Endothelial cell of umbilical vein (primary cell): ENCODE measurements at regions not wholly inside any gene's neighbourhood (a gene's known extent, or its start where the extent isn't known, plus 50 kb on each side); places are given as distances from the start of the nearest gene placed in this dataset.

Experiments
- BruUV-seq: library from RNA; stranded (reverse); fragments of 400-500 nt; replicated peaks from 2 replicates; lab custom pipeline; 2021; lab: Mats Ljungman, UMichigan
- CTCF ChIA-PET: fragments of 300-600, 350-600 bp; sonication (Branson Sonifier 250); formaldehyde crosslinking; loops from one replicate; lab custom pipeline; 2021; ENCODE audit warnings: antibody characterized with exemption, inconsistent platforms; lab: Charles Lee
- POLR2A ChIA-PET: fragments of 300-600, 350-600 bp; sonication (Branson Sonifier 250); formaldehyde crosslinking; loops from one replicate; lab custom pipeline; 2021; ENCODE audit warnings: antibody characterized with exemption, inconsistent platforms; lab: Charles Lee
- DNase-seq: peaks from one replicate; pipeline ENCODE4 v3.0.0-alpha.2; 2011; ENCODE audit warnings: low read depth, low spot score
- FAIRE-seq: peaks from 2 replicates; lab custom pipeline; 2011; peaks lifted over from hg19 to GRCh38; lab: Jason Lieb, UNC
- H2AFZ ChIP-seq: 2 replicates; pipeline ENCODE4 v1.6.0; 2012; ENCODE audit warnings: low read depth, low read length, control low read depth, inconsistent platforms
- H3K27ac ChIP-seq: 2 replicates; pipeline ENCODE4 v1.5.1; 2011; ENCODE audit warnings: low read depth, mild to moderate bottlenecking, control low read depth, low read length, moderate library complexity; ENCODE audit not compliant: insufficient read depth
- H3K27me3 ChIP-seq, 2 experiments: 2 replicates each; pipeline versions ENCODE4 v1.6.0 to v1.6.1; 2011; ENCODE audit warnings: low read length in 2 of 2, mixed read lengths in 1 of 2; ENCODE audit not compliant: control insufficient read depth in 2 of 2, insufficient read depth in 2 of 2
- H3K36me3 ChIP-seq, 2 experiments: 2 replicates in 1 of 2; 3 replicates in 1 of 2; pipeline ENCODE4 v1.5.1; 2011; ENCODE audit warnings: low read length in 2 of 2, mild to moderate bottlenecking in 1 of 2, moderate library complexity in 1 of 2; ENCODE audit not compliant: control insufficient read depth in 2 of 2, insufficient read depth in 2 of 2; ENCODE audit errors: extremely low read depth in 1 of 2
- H3K4me1 ChIP-seq: 3 replicates; pipeline ENCODE4 v1.5.1; 2011; ENCODE audit warnings: mild to moderate bottlenecking, low read length; ENCODE audit not compliant: control insufficient read depth, insufficient read depth; ENCODE audit errors: extremely low read depth
- H3K4me2 ChIP-seq: 2 replicates; pipeline ENCODE4 v1.6.1; 2011; ENCODE audit warnings: low read length, control low read depth, mixed read lengths; ENCODE audit not compliant: insufficient read depth
- H3K4me3 ChIP-seq, 3 experiments: fragments of 200-600 bp in 1 of 3; sonication (generic), shearing (Covaris generic) in 1 of 3; replicated peaks in 1 of 3; 2 replicates each; pipeline ENCODE4 v1.5.1; 2011 to 2016; ENCODE audit warnings: control low read depth in 3 of 3, low read length in 3 of 3, mild to moderate bottlenecking in 2 of 3, inconsistent platforms in 1 of 3, low read depth in 1 of 3, moderate library complexity in 1 of 3; ENCODE audit not compliant: insufficient read depth in 1 of 3
- H3K79me2 ChIP-seq: 2 replicates; pipeline ENCODE4 v1.6.0; 2012; ENCODE audit warnings: low read length, inconsistent platforms; ENCODE audit not compliant: control insufficient read depth, insufficient read depth
- H3K9ac ChIP-seq: replicated peaks from 2 replicates; pipeline ENCODE3; 2011; ENCODE audit warnings: low read length, control low read depth; ENCODE audit not compliant: insufficient read depth; ENCODE audit errors: extremely low read depth
- H3K9me1 ChIP-seq: replicated peaks from 3 replicates; pipeline ENCODE4 v1.6.0; 2011; ENCODE audit warnings: mild to moderate bottlenecking, low read length; ENCODE audit not compliant: control insufficient read depth, insufficient read depth; ENCODE audit errors: extremely low read depth
- H3K9me3 ChIP-seq: replicated peaks from 2 replicates; pipeline ENCODE4 v1.5.1; 2012; ENCODE audit warnings: low read length, inconsistent platforms; ENCODE audit not compliant: control insufficient read depth, insufficient read depth
- H4K20me1 ChIP-seq: replicated peaks from 2 replicates; pipeline ENCODE3; 2011; ENCODE audit warnings: mild to moderate bottlenecking, low read length; ENCODE audit not compliant: control insufficient read depth, insufficient read depth; ENCODE audit errors: extremely low read depth
- CTCF ChIP-seq, 2 donors: IDR thresholded peaks; 1 replicate in 1 of 2; 2 replicates in 1 of 2; pipeline ENCODE4 v1.5.1; 2011; ENCODE audit warnings: low read length in 2 of 2, mild to moderate bottlenecking in 2 of 2, moderate library complexity in 2 of 2, control low read depth in 1 of 2, inconsistent platforms in 1 of 2, low read depth in 1 of 2; ENCODE audit not compliant: insufficient read depth in 1 of 2; ENCODE audit errors: extremely low read depth in 1 of 2
- EZH2 ChIP-seq: IDR thresholded peaks from 2 replicates; pipeline ENCODE4 v1.6.1; 2012; ENCODE audit warnings: borderline replicate concordance, low read depth, mild to moderate bottlenecking, moderate library complexity, low read length, inconsistent platforms; ENCODE audit not compliant: severe bottlenecking
- FOS ChIP-seq: IDR thresholded peaks from 2 replicates; pipeline ENCODE4 v1.6.1; 2011; ENCODE audit warnings: mild to moderate bottlenecking, low read length, moderate library complexity, borderline replicate concordance; ENCODE audit not compliant: insufficient read depth
- GATA2 ChIP-seq: IDR thresholded peaks from 2 replicates; pipeline ENCODE4 v1.7.0; 2011; ENCODE audit warnings: low read depth, mild to moderate bottlenecking, moderate library complexity, mixed read lengths, low read length; ENCODE audit not compliant: insufficient read length, insufficient read depth
- JUN ChIP-seq: IDR thresholded peaks from 2 replicates; pipeline ENCODE4 v1.6.1; 2011; ENCODE audit warnings: borderline replicate concordance, low read depth; ENCODE audit not compliant: insufficient read length, insufficient read depth
- MAX ChIP-seq: IDR thresholded peaks from 2 replicates; pipeline ENCODE4 v1.6.1; 2011; ENCODE audit not compliant: insufficient read depth, insufficient read length
- MYC ChIP-seq: IDR thresholded peaks from one replicate; pipeline ENCODE4 v1.6.1; 2011; ENCODE audit warnings: mild to moderate bottlenecking, low read depth, low read length
- POLR2A ChIP-seq: IDR thresholded peaks from 2 replicates; pipeline ENCODE4 v1.6.1; 2012; ENCODE audit warnings: low read depth, mild to moderate bottlenecking, control low read depth, low read length
- POLR2AphosphoS5 ChIP-seq: IDR thresholded peaks from 2 replicates; pipeline ENCODE4 v1.6.1; 2012; ENCODE audit warnings: low read depth, mild to moderate bottlenecking, control low read depth, low read length, moderate library complexity; ENCODE audit not compliant: insufficient read depth
- dilution Hi-C: fragments of 300-500 bp; cut with MboI; formaldehyde crosslinking; loops from one replicate; pipeline ENCODE4 v1.15.0; 2019; ENCODE audit warnings: low sequenced_read_pairs; ENCODE audit not compliant: extremely low pct_ligation_motif_present
- intact Hi-C: fragments of 100-400 bp; cut with micrococcal nuclease; formaldehyde crosslinking; loops from one replicate; pipeline ENCODE4 v1.10.0; 2022

- dilution Hi-C loops (no loop called here), intact Hi-C loops (loop anchor here (2.0 to 5.0 kb wide), 3 partner anchors 15 to 205 kb away; partner anchors contain the start of gene GNG12)
- Histone ChIP-seq H2AFZ (no peak overlapping the region), H3K9me3 (no peaks in the 10 kb centered on the region), H4K20me1 (no peaks in the 10 kb centered on the region), H3K79me2 (no peaks in the 10 kb centered on the region), H3K36me3 (no peaks in the 10 kb centered on the region), H3K9me1 (no peaks in the 10 kb centered on the region), H3K27me3 (no peaks in the 10 kb centered on the region), H3K9ac (peak overlapping the region; percentile 51), H3K27ac (peak overlapping the region; percentile 98), H3K4me1 (peaks cover 56% of the 10 kb centered on the region), H3K4me3 (no peak overlapping the region), H3K4me2 (peak overlapping the region; percentile 54)
- DNase-seq = no peak
- peak; percentile 37 for FAIRE-seq
- BruUV-seq = no TSS peak
- TF ChIP-seq CTCF (IDR thresholded peaks at IDR 0.05; ENCODE audit: extremely low read depth in 1 of 2, insufficient read depth in 1 of 2, low read depth in 1 of 2, low read length in 2 of 2) (no peak), FOS (no peak), JUN (no peak), GATA2 (no peak), MYC (no peak), MAX (no peak), EZH2 (no peak), POLR2A (no peak), POLR2AphosphoS5 (no peak)
- POLR2A ChIA-PET = interaction anchor here (1.0 to 2.2 kb wide), 2 partner anchors 9 to 57 kb away, joined by 3 to 9 read pairs; partner anchors contain the start of gene GADD45A
- CTCF ChIA-PET = interaction anchor here (1.3 to 1.5 kb wide), 2 partner anchors 9 to 57 kb away, joined by 5 to 7 read pairs; partner anchors contain the start of gene GADD45A
Measured at GRCh38 chr1:67627336-67627735, 57.7 kb upstream of the GADD45A start.
